BE2C (cell line): ENCODE measurements at regions not wholly inside any gene's neighbourhood (a gene's known extent, or its start where the extent isn't known, plus 50 kb on each side); places are given as distances from the start of the nearest gene placed in this dataset.

Experiments used
- DNase-seq: peaks from one replicate; pipeline ENCODE4 v3.0.0-alpha.2; 2020
- H3K27me3 ChIP-seq: fragments of 250-450 bp; sonication (Bioruptor Pico); 2 replicates; pipeline ENCODE4 v1.5.1; 2020; ENCODE audit warnings: mild to moderate bottlenecking
- H3K36me3 ChIP-seq: fragments of 250-450 bp; sonication (Bioruptor Pico); 2 replicates; pipeline ENCODE4 v1.5.1; 2020; ENCODE audit warnings: mild to moderate bottlenecking
- H3K4me1 ChIP-seq: fragments of 250-450 bp; sonication (Bioruptor Pico); 2 replicates; pipeline ENCODE4 v1.5.1; 2020
- H3K4me3 ChIP-seq: 2 replicates; pipeline ENCODE4 v1.5.1; 2011; ENCODE audit warnings: low read depth, low read length
- H3K9me3 ChIP-seq: fragments of 250-450 bp; sonication (Bioruptor Pico); 2 replicates; pipeline ENCODE4 v1.5.1; 2020
- CTCF ChIP-seq: IDR thresholded peaks from 2 replicates; pipeline ENCODE4 v1.5.1; 2012; ENCODE audit warnings: mild to moderate bottlenecking, low read depth, low read length

- Histone ChIP-seq H3K27me3 (no peaks in the 10 kb centered on the region), H3K4me1 (no peaks in the 10 kb centered on the region), H3K36me3 (no peaks in the 10 kb centered on the region), H3K4me3 (no peak overlapping the region), H3K9me3 (no peaks in the 10 kb centered on the region)
- no peak for DNase-seq
- no peak for TF ChIP-seq CTCF
Observed at GRCh38 chr20:39904476-39905112, 784.4 kb downstream of the MAFB start.

GRCh38 chr20:39903806-39904465, 785.1 kb downstream of the MAFB start:
- DNase-seq, result no peak
- no peak for TF ChIP-seq CTCF
- no peaks in the 10 kb centered on the region for H3K9me3 ChIP-seq

GRCh38 chr20:39899881-39900280, 789.2 kb downstream of the MAFB start:
- no peaks in the 10 kb centered on the region for H3K36me3 ChIP-seq
- no peaks in the 10 kb centered on the region for H3K4me1 ChIP-seq
- no peaks in the 10 kb centered on the region for H3K9me3 ChIP-seq
- no peak for TF ChIP-seq CTCF
- no peak for DNase-seq
- H3K4me3 ChIP-seq, result no peak overlapping the region
- H3K27me3 ChIP-seq, result no peaks in the 10 kb centered on the region

More at GRCh38 chr20:39903806-39904465, 785.1 kb downstream of the MAFB start:
- Histone ChIP-seq H3K4me3 (no peak overlapping the region), H3K4me1 (no peaks in the 10 kb centered on the region), H3K27me3 (no peaks in the 10 kb centered on the region), H3K36me3 (no peaks in the 10 kb centered on the region)

GRCh38 chr20:39898467-39898852, 790.6 kb downstream of the MAFB start:
- Histone ChIP-seq H3K4me3 (no peak overlapping the region), H3K4me1 (no peaks in the 10 kb centered on the region), H3K9me3 (no peaks in the 10 kb centered on the region), H3K27me3 (no peaks in the 10 kb centered on the region), H3K36me3 (no peaks in the 10 kb centered on the region)
- TF ChIP-seq CTCF, result no peak
- DNase-seq, result no peak

GRCh38 chr20:39897781-39898466, 791.1 kb downstream of the MAFB start:
- no peaks in the 10 kb centered on the region for H3K36me3 ChIP-seq
- DNase-seq, result no peak
- H3K27me3 ChIP-seq, result no peaks in the 10 kb centered on the region
- no peak for TF ChIP-seq CTCF
- H3K4me3 ChIP-seq, result no peak overlapping the region
- no peaks in the 10 kb centered on the region for H3K9me3 ChIP-seq
- H3K4me1 ChIP-seq, result no peaks in the 10 kb centered on the region

- Histone ChIP-seq H3K4me3 (no peak overlapping the region), H3K36me3 (no peaks in the 10 kb centered on the region), H3K4me1 (no peaks in the 10 kb centered on the region), H3K27me3 (no peaks in the 10 kb centered on the region), H3K9me3 (no peaks in the 10 kb centered on the region)
- TF ChIP-seq CTCF, result no peak
- no peak for DNase-seq
Observed at GRCh38 chr20:39897058-39897457, 792.0 kb downstream of the MAFB start.
